Caco-2 (cell line): ENCODE measurements at regions not wholly inside any gene's neighbourhood (a gene's known extent, or its start where the extent isn't known, plus 50 kb on each side); places are given as distances from the start of the nearest gene placed in this dataset.

Experiments used
- BruUV-seq: library from RNA; stranded (reverse); fragments of 400-500 nt; replicated peaks from 2 replicates; lab custom pipeline; 2021; lab: Mats Ljungman, UMichigan
- CTCF ChIA-PET: fragments of 300-600 bp; sonication (Branson Sonifier 250); formaldehyde crosslinking; loops from one replicate; lab custom pipeline; 2022; ENCODE audit warnings: antibody characterized with exemption; lab: Charles Lee
- POLR2A ChIA-PET: fragments of 300-600 bp; sonication (Branson Sonifier 250); formaldehyde crosslinking; loops from one replicate; lab custom pipeline; 2022; ENCODE audit warnings: antibody characterized with exemption; lab: Charles Lee
- DNase-seq, 2 experiments: peaks; one replicate each; pipeline versions ENCODE4 v3.0.0 to v3.0.0-alpha.2; 2020 to 2022
- H3K27me3 ChIP-seq: replicated peaks from 2 replicates; pipeline ENCODE4 v1.6.0; 2011; ENCODE audit warnings: low read length; ENCODE audit not compliant: control insufficient read depth, insufficient read depth
- H3K36me3 ChIP-seq: 2 replicates; pipeline ENCODE4 v1.5.1; 2011; ENCODE audit warnings: low read length; ENCODE audit not compliant: control insufficient read depth, insufficient read depth
- H3K4me1 ChIP-seq: fragments of 250-450 bp; sonication (Bioruptor Pico); 2 replicates; pipeline ENCODE4 v1.5.1; 2020; ENCODE audit warnings: mild to moderate bottlenecking
- H3K4me3 ChIP-seq: 2 replicates; pipeline ENCODE4 v1.5.1; 2011; ENCODE audit warnings: low read depth, mild to moderate bottlenecking, control low read depth, low read length
- H3K9me3 ChIP-seq: fragments of 250-450 bp; sonication (Bioruptor Pico); 2 replicates; pipeline ENCODE4 v1.5.1; 2020; ENCODE audit warnings: mild to moderate bottlenecking, moderate library complexity
- H3K27ac Mint-ChIP-seq: one replicate; pipeline ENCODE4 v1.8.0; 2022; ENCODE audit warnings: mixed read lengths; ENCODE audit not compliant: unreplicated experiment
- H3K27me3 Mint-ChIP-seq: one replicate; pipeline ENCODE4 v1.8.0; 2022; ENCODE audit warnings: mixed read lengths; ENCODE audit not compliant: insufficient read depth, unreplicated experiment
- H3K36me3 Mint-ChIP-seq: one replicate; pipeline ENCODE4 v1.8.0; 2022; ENCODE audit warnings: mild to moderate bottlenecking, mixed read lengths; ENCODE audit not compliant: insufficient read depth, unreplicated experiment
- H3K4me1 Mint-ChIP-seq: one replicate; pipeline ENCODE4 v1.8.0; 2022; ENCODE audit warnings: low read depth, mixed read lengths; ENCODE audit not compliant: unreplicated experiment
- H3K4me3 Mint-ChIP-seq: one replicate; pipeline ENCODE4 v1.8.0; 2022; ENCODE audit warnings: mild to moderate bottlenecking, moderate library complexity, mixed read lengths; ENCODE audit not compliant: unreplicated experiment
- H3K9me3 Mint-ChIP-seq: one replicate; pipeline ENCODE4 v1.8.0; 2022; ENCODE audit warnings: mixed read lengths; ENCODE audit not compliant: unreplicated experiment
- intact Hi-C: fragments of 100-400 bp; cut with micrococcal nuclease; formaldehyde crosslinking; loops from one replicate; pipeline ENCODE4 v1.10.0; 2022; ENCODE audit not compliant: unreplicated experiment
- TF ChIP-seq, protein P1 (sequence below), 2 experiments: fragments of 200-600 bp in 1 of 2; IDR thresholded peaks; 1 replicate in 1 of 2; 2 replicates in 1 of 2; pipeline versions ENCODE4 v1.5.1 to v1.8.0; 2011 to 2022; ENCODE audit warnings: antibody characterized with exemption in 1 of 2, control low read depth in 1 of 2, inconsistent platforms in 1 of 2, low read depth in 1 of 2, low read length in 1 of 2, mild to moderate bottlenecking in 1 of 2, moderate library complexity in 1 of 2; ENCODE audit not compliant: insufficient read depth in 1 of 2, severe bottlenecking in 1 of 2, unreplicated experiment in 1 of 2

GRCh38 chr2:63790906-63791305 lies 50.8 kb upstream of the UGP2 start:
- H3K9me3 Mint-ChIP-seq = no peaks in the 10 kb centered on the region
- no peak overlapping the region for H3K4me3 Mint-ChIP-seq
- DNase-seq = no peak

GRCh38 chr2:63791387-63791786 lies 50.3 kb upstream of the UGP2 start:
- peaks cover 8% of the 10 kb centered on the region for H3K4me1 Mint-ChIP-seq
- BruUV-seq = no TSS peak
- no peaks in the 10 kb centered on the region for H3K9me3 Mint-ChIP-seq
- no peak overlapping the region for H3K27ac Mint-ChIP-seq
- CTCF ChIA-PET = no interaction called here
- POLR2A ChIA-PET = no interaction called here
- TF ChIP-seq, protein P1, sequence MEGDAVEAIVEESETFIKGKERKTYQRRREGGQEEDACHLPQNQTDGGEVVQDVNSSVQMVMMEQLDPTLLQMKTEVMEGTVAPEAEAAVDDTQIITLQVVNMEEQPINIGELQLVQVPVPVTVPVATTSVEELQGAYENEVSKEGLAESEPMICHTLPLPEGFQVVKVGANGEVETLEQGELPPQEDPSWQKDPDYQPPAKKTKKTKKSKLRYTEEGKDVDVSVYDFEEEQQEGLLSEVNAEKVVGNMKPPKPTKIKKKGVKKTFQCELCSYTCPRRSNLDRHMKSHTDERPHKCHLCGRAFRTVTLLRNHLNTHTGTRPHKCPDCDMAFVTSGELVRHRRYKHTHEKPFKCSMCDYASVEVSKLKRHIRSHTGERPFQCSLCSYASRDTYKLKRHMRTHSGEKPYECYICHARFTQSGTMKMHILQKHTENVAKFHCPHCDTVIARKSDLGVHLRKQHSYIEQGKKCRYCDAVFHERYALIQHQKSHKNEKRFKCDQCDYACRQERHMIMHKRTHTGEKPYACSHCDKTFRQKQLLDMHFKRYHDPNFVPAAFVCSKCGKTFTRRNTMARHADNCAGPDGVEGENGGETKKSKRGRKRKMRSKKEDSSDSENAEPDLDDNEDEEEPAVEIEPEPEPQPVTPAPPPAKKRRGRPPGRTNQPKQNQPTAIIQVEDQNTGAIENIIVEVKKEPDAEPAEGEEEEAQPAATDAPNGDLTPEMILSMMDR (IDR thresholded peaks at IDR 0.05; ENCODE audit: insufficient read depth in 1 of 2, low read depth in 1 of 2, low read length in 1 of 2, severe bottlenecking in 1 of 2, unreplicated experiment in 1 of 2) = no peak
- no peaks in the 10 kb centered on the region for H3K9me3 ChIP-seq
- H3K27me3 ChIP-seq = no peaks in the 10 kb centered on the region
- no peak overlapping the region for H3K4me3 Mint-ChIP-seq
- intact Hi-C loops = loop anchor here (2.0 kb wide), 1 partner anchor 29 kb away; no protein-coding TSS in a partner anchor
- no peaks in the 10 kb centered on the region for H3K27me3 Mint-ChIP-seq
- no peak overlapping the region for H3K4me3 ChIP-seq
- no peak for DNase-seq
- peaks cover 8% of the 10 kb centered on the region for H3K36me3 Mint-ChIP-seq
- no peaks in the 10 kb centered on the region for H3K36me3 ChIP-seq
- no peaks in the 10 kb centered on the region; the same call in 1 of the 2 replicates for H3K4me1 ChIP-seq

More at GRCh38 chr2:63790906-63791305, 50.8 kb upstream of the UGP2 start:
- CTCF ChIA-PET = no interaction called here
- POLR2A ChIA-PET = no interaction called here
- no peaks in the 10 kb centered on the region for H3K9me3 ChIP-seq
- TF ChIP-seq, protein P1 (IDR thresholded peaks at IDR 0.05; ENCODE audit: insufficient read depth in 1 of 2, low read depth in 1 of 2, low read length in 1 of 2, severe bottlenecking in 1 of 2, unreplicated experiment in 1 of 2) = no peak
- no peaks in the 10 kb centered on the region for H3K36me3 ChIP-seq
- H3K4me1 ChIP-seq = no peaks in the 10 kb centered on the region; the same call in 1 of the 2 replicates
- H3K36me3 Mint-ChIP-seq = peaks cover 8% of the 10 kb centered on the region
- no peak overlapping the region for H3K27ac Mint-ChIP-seq
- intact Hi-C loops = loop anchor here (2.0 kb wide), 1 partner anchor 30 kb away; no protein-coding TSS in a partner anchor
- H3K4me1 Mint-ChIP-seq = peaks cover 8% of the 10 kb centered on the region
- H3K27me3 Mint-ChIP-seq = no peaks in the 10 kb centered on the region
- H3K4me3 ChIP-seq = no peak overlapping the region
- no TSS peak for BruUV-seq
- H3K27me3 ChIP-seq = no peaks in the 10 kb centered on the region
